Hindlimb muscle (tissue), 1 donor: ENCODE measurements at regions not wholly inside any gene's neighbourhood (a gene's known extent, or its start where the extent isn't known, plus 50 kb on each side); places are given as distances from the start of the nearest gene placed in this dataset.

Source experiments
- DNase-seq: peaks from one replicate; pipeline ENCODE4 v3.0.0-alpha.2; 2013

GRCh38 chr11:26112264-26112663, 219.7 kb upstream of the ANO3 start:
- DNase-seq: no peak

GRCh38 chr11:26121466-26121865, 210.5 kb upstream of the ANO3 start:
- no peak for DNase-seq

GRCh38 chr11:26126741-26127140, 205.2 kb upstream of the ANO3 start:
- DNase-seq: no peak

- DNase-seq: no peak
Measured at GRCh38 chr11:26127336-26127735, 204.6 kb upstream of the ANO3 start.

- DNase-seq: no peak
Measured at GRCh38 chr11:26131406-26131805, 200.5 kb upstream of the ANO3 start.

- no peak for DNase-seq
Measured at GRCh38 chr11:26134053-26134452, 197.9 kb upstream of the ANO3 start.

GRCh38 chr11:26134481-26135355, 197.2 kb upstream of the ANO3 start:
- DNase-seq: no peak

- no peak for DNase-seq
Measured at GRCh38 chr11:26137651-26138050, 194.3 kb upstream of the ANO3 start.

GRCh38 chr11:26142891-26143290, 189.0 kb upstream of the ANO3 start:
- DNase-seq: no peak

- DNase-seq: no peak
Measured at GRCh38 chr11:26143566-26144290, 188.2 kb upstream of the ANO3 start.

- no peak for DNase-seq
Measured at GRCh38 chr11:26144291-26144690, 187.6 kb upstream of the ANO3 start.

GRCh38 chr11:26144911-26145310, 187.0 kb upstream of the ANO3 start:
- DNase-seq: no peak

GRCh38 chr11:26149585-26149984, 182.3 kb upstream of the ANO3 start:
- DNase-seq: no peak

GRCh38 chr11:26150031-26150430, 181.9 kb upstream of the ANO3 start:
- DNase-seq: no peak

- DNase-seq: no peak
Measured at GRCh38 chr11:26158251-26158650, 173.7 kb upstream of the ANO3 start.

- no peak for DNase-seq
Measured at GRCh38 chr11:26162291-26162690, 169.6 kb upstream of the ANO3 start.

GRCh38 chr11:26186389-26186788, 145.5 kb upstream of the ANO3 start:
- no peak for DNase-seq

GRCh38 chr11:26187639-26188038, 144.3 kb upstream of the ANO3 start:
- DNase-seq: no peak

- no peak for DNase-seq
Measured at GRCh38 chr11:26188554-26188953, 143.4 kb upstream of the ANO3 start.

GRCh38 chr11:26191193-26191592, 140.7 kb upstream of the ANO3 start:
- no peak for DNase-seq

- DNase-seq: no peak
Measured at GRCh38 chr11:26193694-26194365, 138.1 kb upstream of the ANO3 start.

GRCh38 chr11:26194881-26195280, 137.0 kb upstream of the ANO3 start:
- no peak for DNase-seq

- DNase-seq: no peak
Measured at GRCh38 chr11:26198532-26199096, 133.3 kb upstream of the ANO3 start.
